ENCODE measurements at regions not wholly inside any gene's neighbourhood (a gene's known extent, or its start where the extent isn't known, plus 50 kb on each side); places are given as distances from the start of the nearest gene placed in this dataset.

GRCh38 chr16:49019831-49020230 lies 261.8 kb downstream of the CBLN1 start:
- TF ChIP-seq POLR2A (IDR thresholded peaks at IDR 0.05) (no peak), CTCF (IDR thresholded peaks at IDR 0.05) (no peak), EP300 (IDR thresholded peaks at IDR 0.05) (no peak)
